Retinal pigment epithelial cell (primary cell): ENCODE measurements at regions not wholly inside any gene's neighbourhood (a gene's known extent, or its start where the extent isn't known, plus 50 kb on each side); places are given as distances from the start of the nearest gene placed in this dataset.

ENCODE experiments used
- DNase-seq: peaks from one replicate; pipeline ENCODE4 v3.0.0-alpha.2; 2010; ENCODE audit warnings: low read depth
- H3K4me3 ChIP-seq: 2 replicates; pipeline ENCODE4 v1.5.1; 2011; ENCODE audit warnings: mild to moderate bottlenecking, low read length, control low read depth, moderate library complexity
- CTCF ChIP-seq: conservative IDR thresholded peaks from 2 replicates; pipeline ENCODE4 v1.5.1; 2011; ENCODE audit warnings: low read depth, low read length, control low read depth, inconsistent platforms

- DNase-seq, result no peak
- H3K4me3 ChIP-seq, result no peak overlapping the region
- no peak for TF ChIP-seq CTCF
Measured at GRCh38 chr19:16018106-16018755, 58.1 kb upstream of the TPM4 start.

GRCh38 chr19:16018801-16019551, 57.3 kb upstream of the TPM4 start:
- no peak for TF ChIP-seq CTCF
- H3K4me3 ChIP-seq, result no peak overlapping the region
- no peak for DNase-seq

- DNase-seq, result no peak
- no peak overlapping the region for H3K4me3 ChIP-seq
- TF ChIP-seq CTCF, result no peak
Measured at GRCh38 chr19:16019691-16020448, 56.4 kb upstream of the TPM4 start.

- no peak overlapping the region for H3K4me3 ChIP-seq
- no peak for TF ChIP-seq CTCF
- DNase-seq, result no peak
Measured at GRCh38 chr19:16021796-16022195, 54.5 kb upstream of the TPM4 start.

GRCh38 chr19:16022251-16022650, 54.0 kb upstream of the TPM4 start:
- no peak overlapping the region for H3K4me3 ChIP-seq
- DNase-seq, result no peak
- TF ChIP-seq CTCF, result no peak

- no peak overlapping the region for H3K4me3 ChIP-seq
- no peak for TF ChIP-seq CTCF
- no peak for DNase-seq
Measured at GRCh38 chr19:16022681-16023080, 53.6 kb upstream of the TPM4 start.
